ENCODE measurements at regions not wholly inside any gene's neighbourhood (a gene's known extent, or its start where the extent isn't known, plus 50 kb on each side); places are given as distances from the start of the nearest gene placed in this dataset.

GRCh38 chr13:104270731-104271130 lies 1204.5 kb upstream of the SLC10A2 start:
- no peak overlapping the region for H3K27ac Mint-ChIP-seq
- DNase-seq = no peak
- H3K9me3 Mint-ChIP-seq = peaks cover 37% of the 10 kb centered on the region
- no peaks in the 10 kb centered on the region for H3K4me1 Mint-ChIP-seq (ENCODE audit: low read depth)
- H3K4me3 Mint-ChIP-seq = no peak overlapping the region
- H3K27me3 Mint-ChIP-seq (ENCODE audit: insufficient read depth) = no peaks in the 10 kb centered on the region
- TF ChIP-seq, protein P1, sequence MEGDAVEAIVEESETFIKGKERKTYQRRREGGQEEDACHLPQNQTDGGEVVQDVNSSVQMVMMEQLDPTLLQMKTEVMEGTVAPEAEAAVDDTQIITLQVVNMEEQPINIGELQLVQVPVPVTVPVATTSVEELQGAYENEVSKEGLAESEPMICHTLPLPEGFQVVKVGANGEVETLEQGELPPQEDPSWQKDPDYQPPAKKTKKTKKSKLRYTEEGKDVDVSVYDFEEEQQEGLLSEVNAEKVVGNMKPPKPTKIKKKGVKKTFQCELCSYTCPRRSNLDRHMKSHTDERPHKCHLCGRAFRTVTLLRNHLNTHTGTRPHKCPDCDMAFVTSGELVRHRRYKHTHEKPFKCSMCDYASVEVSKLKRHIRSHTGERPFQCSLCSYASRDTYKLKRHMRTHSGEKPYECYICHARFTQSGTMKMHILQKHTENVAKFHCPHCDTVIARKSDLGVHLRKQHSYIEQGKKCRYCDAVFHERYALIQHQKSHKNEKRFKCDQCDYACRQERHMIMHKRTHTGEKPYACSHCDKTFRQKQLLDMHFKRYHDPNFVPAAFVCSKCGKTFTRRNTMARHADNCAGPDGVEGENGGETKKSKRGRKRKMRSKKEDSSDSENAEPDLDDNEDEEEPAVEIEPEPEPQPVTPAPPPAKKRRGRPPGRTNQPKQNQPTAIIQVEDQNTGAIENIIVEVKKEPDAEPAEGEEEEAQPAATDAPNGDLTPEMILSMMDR (IDR thresholded peaks at IDR 0.05) = no peak
- H3K36me3 Mint-ChIP-seq (ENCODE audit: low read depth) = no peaks in the 10 kb centered on the region

DNA sequence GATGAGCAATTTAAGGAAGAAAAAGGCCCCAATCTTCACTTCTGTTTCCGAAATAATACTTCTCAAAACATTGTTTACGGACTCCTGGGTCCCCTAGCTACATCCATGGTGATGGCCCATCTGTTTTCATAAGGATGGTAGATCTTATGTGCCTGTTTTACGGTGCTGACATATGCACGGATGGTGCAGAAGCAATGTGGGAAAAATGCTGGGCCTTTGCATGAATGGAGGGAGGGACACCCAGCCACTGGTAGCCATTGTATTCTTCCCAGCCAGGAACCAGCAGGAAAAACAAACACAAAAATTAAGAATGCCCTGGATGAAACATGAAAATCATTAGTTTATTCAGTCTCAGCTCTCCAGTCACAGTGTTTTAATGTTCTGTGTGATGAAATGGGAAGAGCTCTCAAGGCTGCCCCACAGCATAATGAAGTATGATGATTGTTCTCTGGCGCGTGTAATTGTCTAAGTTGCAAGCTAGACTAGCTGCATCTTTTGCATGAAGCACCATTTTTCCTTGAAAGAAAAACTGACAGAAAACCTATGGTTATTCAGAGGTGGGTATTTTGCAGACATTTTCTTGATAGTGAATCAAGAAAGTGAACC lies 1201.1 kb upstream of the SLC10A2 start:
- Mint-ChIP-seq H3K36me3 (ENCODE audit: low read depth) (no peaks in the 10 kb centered on the region), H3K4me3 (no peak overlapping the region), H3K27me3 (ENCODE audit: insufficient read depth) (no peaks in the 10 kb centered on the region), H3K27ac (no peak overlapping the region), H3K9me3 (peaks cover 45% of the 10 kb centered on the region), H3K4me1 (ENCODE audit: low read depth) (no peaks in the 10 kb centered on the region)
- TF ChIP-seq, protein P1 (IDR thresholded peaks at IDR 0.05) = no peak
- no peak for DNase-seq

DNA sequence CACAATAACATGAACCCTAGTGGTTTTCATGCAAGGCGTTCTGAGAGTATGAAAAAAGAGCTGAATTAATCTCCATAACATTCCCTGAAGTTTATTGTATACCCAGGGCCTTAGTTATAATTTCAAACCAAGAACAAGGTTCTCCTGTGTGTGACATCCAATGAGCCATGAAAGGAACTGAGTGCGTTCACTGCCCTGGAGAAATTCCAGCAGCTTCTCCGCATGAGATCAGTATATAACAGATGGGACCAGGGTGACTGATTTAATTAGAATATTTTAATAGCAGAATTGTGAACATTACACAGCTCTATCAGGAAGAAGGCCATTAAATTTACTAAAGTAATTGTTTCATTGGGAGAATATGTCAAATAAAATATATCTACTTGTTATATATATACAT lies 1190.5 kb upstream of the SLC10A2 start:
- H3K9me3 Mint-ChIP-seq = peaks cover 28% of the 10 kb centered on the region
- H3K4me3 Mint-ChIP-seq = no peak overlapping the region
- no peaks in the 10 kb centered on the region for H3K27me3 Mint-ChIP-seq (ENCODE audit: insufficient read depth)
- TF ChIP-seq, protein P1 (IDR thresholded peaks at IDR 0.05) = no peak
- no peak for DNase-seq
- H3K4me1 Mint-ChIP-seq (ENCODE audit: low read depth) = no peaks in the 10 kb centered on the region
- no peaks in the 10 kb centered on the region for H3K36me3 Mint-ChIP-seq (ENCODE audit: low read depth)
- no peak overlapping the region for H3K27ac Mint-ChIP-seq

GRCh38 chr13:104253063-104253680 lies 1187.0 kb upstream of the SLC10A2 start:
- DNase-seq = no peak
- Mint-ChIP-seq H3K4me1 (ENCODE audit: low read depth) (no peaks in the 10 kb centered on the region), H3K4me3 (no peak overlapping the region), H3K36me3 (ENCODE audit: low read depth) (no peaks in the 10 kb centered on the region), H3K9me3 (peaks cover 21% of the 10 kb centered on the region), H3K27me3 (ENCODE audit: insufficient read depth) (no peaks in the 10 kb centered on the region), H3K27ac (no peak overlapping the region)
- TF ChIP-seq, protein P1 (IDR thresholded peaks at IDR 0.05) = no peak

GRCh38 chr13:104251931-104252330 lies 1185.7 kb upstream of the SLC10A2 start:
- no peak for DNase-seq
- no peaks in the 10 kb centered on the region for H3K36me3 Mint-ChIP-seq (ENCODE audit: low read depth)
- no peaks in the 10 kb centered on the region for H3K27me3 Mint-ChIP-seq (ENCODE audit: insufficient read depth)
- H3K4me1 Mint-ChIP-seq (ENCODE audit: low read depth) = no peaks in the 10 kb centered on the region
- no peak overlapping the region for H3K4me3 Mint-ChIP-seq
- peaks cover 18% of the 10 kb centered on the region for H3K9me3 Mint-ChIP-seq
- TF ChIP-seq, protein P1 (IDR thresholded peaks at IDR 0.05) = no peak
- H3K27ac Mint-ChIP-seq = no peak overlapping the region
